Endothelial cell (in vitro differentiated cells): ENCODE measurements at regions not wholly inside any gene's neighbourhood (a gene's known extent, or its start where the extent isn't known, plus 50 kb on each side); places are given as distances from the start of the nearest gene placed in this dataset.

Source experiments
- DNase-seq: peaks from one replicate; pipeline ENCODE4 v3.0.0; 2021; ENCODE audit warnings: low spot score
- H3K27ac Mint-ChIP-seq: one replicate; pipeline ENCODE4 v1.8.0; 2021; ENCODE audit warnings: mixed read lengths, inconsistent platforms; ENCODE audit not compliant: unreplicated experiment
- H3K27me3 Mint-ChIP-seq: one replicate; pipeline ENCODE4 v1.8.0; 2021; ENCODE audit warnings: mild to moderate bottlenecking, moderate library complexity, mixed read lengths, inconsistent platforms; ENCODE audit not compliant: unreplicated experiment
- H3K36me3 Mint-ChIP-seq: one replicate; pipeline ENCODE4 v1.8.0; 2021; ENCODE audit warnings: mild to moderate bottlenecking, low read depth, mixed read lengths, inconsistent platforms; ENCODE audit not compliant: unreplicated experiment
- H3K4me1 Mint-ChIP-seq: one replicate; pipeline ENCODE4 v1.8.0; 2021; ENCODE audit warnings: mild to moderate bottlenecking, mixed read lengths, inconsistent platforms; ENCODE audit not compliant: unreplicated experiment
- H3K4me3 Mint-ChIP-seq: one replicate; pipeline ENCODE4 v1.8.0; 2021; ENCODE audit warnings: mild to moderate bottlenecking, mixed read lengths, inconsistent platforms; ENCODE audit not compliant: unreplicated experiment
- H3K9me3 Mint-ChIP-seq: one replicate; pipeline ENCODE4 v1.8.0; 2021; ENCODE audit warnings: mixed read lengths, inconsistent platforms; ENCODE audit not compliant: unreplicated experiment
- TF ChIP-seq, protein P1 (sequence below): fragments of 200-600 bp; sonication (generic); IDR thresholded peaks from one replicate; pipeline ENCODE4 v1.5.0; 2021; ENCODE audit warnings: antibody characterized with exemption; ENCODE audit not compliant: unreplicated experiment

GRCh38 chr12:127531542-127531941 lies 735.4 kb upstream of the TMEM132C start:
- Mint-ChIP-seq H3K27ac (no peak overlapping the region), H3K4me3 (no peak overlapping the region), H3K27me3 (peaks cover 2% of the 10 kb centered on the region), H3K36me3 (peaks cover 4% of the 10 kb centered on the region), H3K9me3 (peaks cover 15% of the 10 kb centered on the region), H3K4me1 (no peaks in the 10 kb centered on the region)
- no peak for DNase-seq
- TF ChIP-seq, protein P1, sequence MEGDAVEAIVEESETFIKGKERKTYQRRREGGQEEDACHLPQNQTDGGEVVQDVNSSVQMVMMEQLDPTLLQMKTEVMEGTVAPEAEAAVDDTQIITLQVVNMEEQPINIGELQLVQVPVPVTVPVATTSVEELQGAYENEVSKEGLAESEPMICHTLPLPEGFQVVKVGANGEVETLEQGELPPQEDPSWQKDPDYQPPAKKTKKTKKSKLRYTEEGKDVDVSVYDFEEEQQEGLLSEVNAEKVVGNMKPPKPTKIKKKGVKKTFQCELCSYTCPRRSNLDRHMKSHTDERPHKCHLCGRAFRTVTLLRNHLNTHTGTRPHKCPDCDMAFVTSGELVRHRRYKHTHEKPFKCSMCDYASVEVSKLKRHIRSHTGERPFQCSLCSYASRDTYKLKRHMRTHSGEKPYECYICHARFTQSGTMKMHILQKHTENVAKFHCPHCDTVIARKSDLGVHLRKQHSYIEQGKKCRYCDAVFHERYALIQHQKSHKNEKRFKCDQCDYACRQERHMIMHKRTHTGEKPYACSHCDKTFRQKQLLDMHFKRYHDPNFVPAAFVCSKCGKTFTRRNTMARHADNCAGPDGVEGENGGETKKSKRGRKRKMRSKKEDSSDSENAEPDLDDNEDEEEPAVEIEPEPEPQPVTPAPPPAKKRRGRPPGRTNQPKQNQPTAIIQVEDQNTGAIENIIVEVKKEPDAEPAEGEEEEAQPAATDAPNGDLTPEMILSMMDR, result no peak

DNA sequence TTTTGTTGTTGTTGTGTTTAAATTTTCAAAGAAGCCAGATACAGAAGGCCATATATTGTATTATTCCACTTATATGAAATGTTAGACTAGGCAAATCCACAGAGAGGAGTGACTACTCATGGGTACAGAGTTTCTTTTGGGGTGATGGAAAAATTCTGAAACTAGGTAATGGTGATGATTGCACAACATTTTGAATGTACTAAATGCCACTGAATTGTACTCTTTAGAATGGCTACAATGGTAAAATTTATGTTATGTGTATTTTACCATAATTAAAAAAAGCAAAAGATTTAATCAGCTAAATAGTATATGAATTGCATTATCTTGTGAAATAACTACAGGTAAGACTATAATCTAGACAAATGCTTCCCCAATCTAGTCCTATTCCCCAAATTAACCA lies 733.6 kb upstream of the TMEM132C start:
- DNase-seq, result no peak
- no peak overlapping the region for H3K4me3 Mint-ChIP-seq
- no peak overlapping the region for H3K27ac Mint-ChIP-seq
- peaks cover 11% of the 10 kb centered on the region for H3K9me3 Mint-ChIP-seq
- H3K27me3 Mint-ChIP-seq, result peaks cover 2% of the 10 kb centered on the region
- H3K4me1 Mint-ChIP-seq, result no peaks in the 10 kb centered on the region
- no peaks in the 10 kb centered on the region for H3K36me3 Mint-ChIP-seq
- TF ChIP-seq, protein P1, result no peak

GRCh38 chr12:127536833-127537428 lies 730.0 kb upstream of the TMEM132C start:
- Mint-ChIP-seq H3K27me3 (no peaks in the 10 kb centered on the region), H3K4me1 (no peaks in the 10 kb centered on the region), H3K27ac (no peak overlapping the region), H3K9me3 (peaks cover 12% of the 10 kb centered on the region), H3K4me3 (no peak overlapping the region), H3K36me3 (no peaks in the 10 kb centered on the region)
- DNase-seq, result no peak
- TF ChIP-seq, protein P1, result no peak

DNA sequence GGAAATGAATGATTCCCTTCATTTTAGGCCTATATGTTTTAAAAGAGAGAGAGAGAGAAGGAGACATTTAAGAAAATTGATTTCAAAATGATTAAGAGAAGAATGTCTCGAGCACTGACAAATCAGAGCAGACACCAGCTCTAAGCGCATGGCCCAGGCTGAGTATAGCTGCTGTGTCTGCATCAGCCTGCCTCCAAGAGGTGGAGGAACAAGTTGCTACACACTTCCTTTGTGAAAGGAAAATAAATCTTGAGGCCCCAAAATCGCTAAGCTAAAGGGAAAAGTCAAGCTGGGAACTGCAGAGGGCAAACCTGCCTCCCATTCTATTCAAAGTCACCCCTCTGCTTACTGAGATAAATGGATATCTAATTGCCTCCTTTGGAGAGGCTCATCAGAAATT lies 728.7 kb upstream of the TMEM132C start:
- TF ChIP-seq, protein P1, result no peak
- no peaks in the 10 kb centered on the region for H3K4me1 Mint-ChIP-seq
- H3K27ac Mint-ChIP-seq, result no peak overlapping the region
- no peak for DNase-seq
- peaks cover 22% of the 10 kb centered on the region for H3K9me3 Mint-ChIP-seq
- no peaks in the 10 kb centered on the region for H3K36me3 Mint-ChIP-seq
- H3K27me3 Mint-ChIP-seq, result no peaks in the 10 kb centered on the region
- no peak overlapping the region for H3K4me3 Mint-ChIP-seq

- no peak overlapping the region for H3K4me3 Mint-ChIP-seq
- no peak overlapping the region for H3K27ac Mint-ChIP-seq
- H3K9me3 Mint-ChIP-seq, result peaks cover 22% of the 10 kb centered on the region
- TF ChIP-seq, protein P1, result no peak
- H3K27me3 Mint-ChIP-seq, result no peaks in the 10 kb centered on the region
- no peaks in the 10 kb centered on the region for H3K4me1 Mint-ChIP-seq
- no peak for DNase-seq
- no peaks in the 10 kb centered on the region for H3K36me3 Mint-ChIP-seq
These were observed 727.6 kb upstream of the TMEM132C start for GRCh38 chr12:127539226-127539858.
